ENCODE measurements at regions not wholly inside any gene's neighbourhood (a gene's known extent, or its start where the extent isn't known, plus 50 kb on each side); places are given as distances from the start of the nearest gene placed in this dataset.

GRCh38 chr11:93952082-93952780, 68.9 kb upstream of the HEPHL1 start:
- Histone ChIP-seq H3K4me3 (ENCODE audit: low read depth in 2 of 2, low read length in 1 of 2) (no peak overlapping the region), H3K27me3 (ENCODE audit: insufficient read depth) (no peaks in the 10 kb centered on the region), H4K20me1 (ENCODE audit: insufficient read depth) (no peaks in the 10 kb centered on the region), H3K79me2 (ENCODE audit: insufficient read depth) (no peaks in the 10 kb centered on the region), H3K4me1 (ENCODE audit: control insufficient read depth in 1 of 2, insufficient read depth in 2 of 2, low read depth in 1 of 2, low read length in 1 of 2) (no peaks in the 10 kb centered on the region), H3K9me3 (no peaks in the 10 kb centered on the region), H3K36me3 (replicated peaks in 1 of 2; ENCODE audit: control insufficient read depth in 1 of 2, insufficient read depth in 2 of 2, low read length in 1 of 2) (no peaks in the 10 kb centered on the region), H3K27ac (ENCODE audit: low read depth in 2 of 2, low read length in 1 of 2) (no peak overlapping the region), H3K4me2 (no peak overlapping the region), H2AFZ (ENCODE audit: low read depth) (no peak overlapping the region), H3K9me2 (no peaks in the 10 kb centered on the region), H3F3A (replicated peaks; ENCODE audit: insufficient read depth) (no peaks in the 10 kb centered on the region), H3K9ac (no peak overlapping the region)
- no peak for DNase-seq
- TF ChIP-seq ELF1 (IDR thresholded peaks at IDR 0.05) (no peak), NRF1 (IDR thresholded peaks at IDR 0.05; ENCODE audit: low read depth, low read length) (no peak), EP300 (IDR thresholded peaks at IDR 0.05; ENCODE audit: borderline replicate concordance in 1 of 2, low read depth in 1 of 2, low read length in 1 of 2) (no peak), CHD2 (IDR thresholded peaks at IDR 0.05; ENCODE audit: low read length, partially characterized antibody) (no peak), TCF12 (IDR thresholded peaks at IDR 0.05) (no peak), MXI1 (IDR thresholded peaks at IDR 0.05; ENCODE audit: low read depth, low read length) (no peak), YY1 (IDR thresholded peaks at IDR 0.05; ENCODE audit: low read depth) (no peak), FOXM1 (IDR thresholded peaks at IDR 0.05; ENCODE audit: low read depth) (no peak), MEF2A (IDR thresholded peaks at IDR 0.05; ENCODE audit: borderline replicate concordance, low read depth) (no peak), RFX5 (IDR thresholded peaks at IDR 0.05; ENCODE audit: low read length) (no peak), GABPA (IDR thresholded peaks at IDR 0.05; ENCODE audit: low read depth) (no peak), TEAD4 (IDR thresholded peaks at IDR 0.05; ENCODE audit: borderline replicate concordance, insufficient read depth) (no peak), RAD21 (IDR thresholded peaks at IDR 0.05; ENCODE audit: low read length) (no peak)
- CTCF ChIA-PET = no interaction called here
- POLR2A ChIA-PET = no interaction called here
- WGBS (ENCODE audit: low lambda C conversion rate) = 47% methylated on average over 4 of the region's 6 CpGs

- no peaks in the 10 kb centered on the region for H3K9me2 ChIP-seq
- H4K20me1 ChIP-seq (ENCODE audit: insufficient read depth) = no peaks in the 10 kb centered on the region
- no peaks in the 10 kb centered on the region for H3K36me3 ChIP-seq (replicated peaks in 1 of 2; ENCODE audit: control insufficient read depth in 1 of 2, insufficient read depth in 2 of 2, low read length in 1 of 2)
- POLR2A ChIA-PET = no interaction called here
- H3K4me1 ChIP-seq (ENCODE audit: control insufficient read depth in 1 of 2, insufficient read depth in 2 of 2, low read depth in 1 of 2, low read length in 1 of 2) = no peaks in the 10 kb centered on the region
- 37% methylated on average over 5 of the region's 5 CpGs for WGBS (ENCODE audit: low lambda C conversion rate)
- H3K27me3 ChIP-seq (ENCODE audit: insufficient read depth) = no peaks in the 10 kb centered on the region
- no peaks in the 10 kb centered on the region for H3F3A ChIP-seq (replicated peaks; ENCODE audit: insufficient read depth)
- no peaks in the 10 kb centered on the region for H3K79me2 ChIP-seq (ENCODE audit: insufficient read depth)
- no peak for DNase-seq
- no peak overlapping the region for H3K27ac ChIP-seq (ENCODE audit: low read depth in 2 of 2, low read length in 1 of 2)
- TF ChIP-seq NRF1 (IDR thresholded peaks at IDR 0.05; ENCODE audit: low read depth, low read length) (no peak), RFX5 (IDR thresholded peaks at IDR 0.05; ENCODE audit: low read length) (no peak), FOXM1 (IDR thresholded peaks at IDR 0.05; ENCODE audit: low read depth) (no peak), CHD2 (IDR thresholded peaks at IDR 0.05; ENCODE audit: low read length, partially characterized antibody) (no peak), GABPA (IDR thresholded peaks at IDR 0.05; ENCODE audit: low read depth) (no peak), IRF3 (IDR thresholded peaks at IDR 0.05; ENCODE audit: low read depth, low read length) (no peak), RXRA (IDR thresholded peaks at IDR 0.05; ENCODE audit: borderline replicate concordance, low read depth) (no peak), GATA2 (CRISPR knock-in tag; IDR thresholded peaks at IDR 0.05) (no peak)
- no peak overlapping the region for H2AFZ ChIP-seq (ENCODE audit: low read depth)
- CTCF ChIA-PET = interaction anchor here (1.2 to 1.9 kb wide), 3 partner anchors 10 to 62 kb away, joined by 3 to 6 read pairs (median 4); no protein-coding TSS in a partner anchor
- H3K4me2 ChIP-seq = no peak overlapping the region
- no peak overlapping the region for H3K9ac ChIP-seq
- H3K9me3 ChIP-seq = no peaks in the 10 kb centered on the region
- H3K4me3 ChIP-seq (ENCODE audit: low read depth in 2 of 2, low read length in 1 of 2) = no peak overlapping the region
Observed at GRCh38 chr11:93957397-93957952, 63.7 kb upstream of the HEPHL1 start.
